ENCODE measurements at regions not wholly inside any gene's neighbourhood (a gene's known extent, or its start where the extent isn't known, plus 50 kb on each side); places are given as distances from the start of the nearest gene placed in this dataset.

DNA sequence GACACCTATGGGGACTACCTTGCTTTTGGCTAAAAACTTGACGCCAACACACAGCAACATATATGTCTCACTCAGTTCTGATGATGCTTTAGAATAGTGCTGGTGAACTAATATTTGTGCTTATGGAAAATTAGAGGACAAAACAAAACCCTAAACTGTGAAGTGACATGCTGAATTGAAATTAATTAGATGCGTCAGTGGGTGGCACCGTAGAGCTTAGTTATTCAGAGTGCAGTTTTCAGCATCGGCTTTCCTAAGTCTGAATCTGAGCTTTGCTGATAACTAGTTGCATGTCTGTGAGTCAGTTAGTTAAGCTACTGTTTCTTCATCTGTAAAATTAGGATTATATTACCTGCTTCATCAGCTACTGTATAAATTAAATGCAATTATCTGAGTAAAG lies 245.0 kb upstream of the SORCS1 start:
- peak; percentile 17 for DNase-seq (ENCODE audit: low spot score)

DNA sequence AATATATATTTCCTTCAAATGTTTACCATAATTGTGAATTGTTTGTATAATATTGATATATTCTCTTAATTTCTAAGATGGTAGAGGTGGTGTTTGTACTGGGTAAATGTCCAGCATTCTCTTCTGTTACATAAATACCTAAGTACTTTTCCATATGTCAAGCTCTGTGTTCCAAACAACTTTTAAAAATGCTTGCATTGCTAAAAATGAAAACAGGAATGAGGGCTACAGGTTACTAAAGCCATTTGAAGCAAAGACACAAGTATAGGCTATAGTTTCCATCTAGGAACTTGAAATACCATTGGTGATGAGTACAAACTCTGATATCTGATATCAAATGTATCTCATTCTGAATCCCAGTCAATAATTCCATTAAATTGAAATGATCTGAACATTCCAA lies 233.6 kb upstream of the SORCS1 start:
- DNase-seq (ENCODE audit: low spot score) = no peak

DNA sequence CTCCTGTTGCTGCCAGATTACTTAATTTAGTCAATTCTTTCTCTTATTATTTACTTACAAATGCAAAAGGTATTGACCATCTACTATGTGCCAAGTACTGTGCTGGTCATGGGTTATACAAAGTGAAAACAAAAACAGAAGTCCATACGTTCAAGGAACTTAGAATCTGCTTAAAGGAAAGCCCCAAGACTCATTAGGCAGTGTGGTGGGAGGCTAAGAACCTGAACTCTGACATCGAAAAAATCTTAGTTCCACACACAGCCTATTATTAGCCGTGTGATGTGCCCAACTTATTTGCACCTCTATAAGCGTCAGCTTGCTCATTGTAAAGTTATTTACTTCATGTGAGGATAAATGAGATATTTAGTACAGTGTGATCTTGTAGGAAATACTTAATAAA lies 227.4 kb upstream of the SORCS1 start:
- no peak for DNase-seq (ENCODE audit: low spot score)

DNA sequence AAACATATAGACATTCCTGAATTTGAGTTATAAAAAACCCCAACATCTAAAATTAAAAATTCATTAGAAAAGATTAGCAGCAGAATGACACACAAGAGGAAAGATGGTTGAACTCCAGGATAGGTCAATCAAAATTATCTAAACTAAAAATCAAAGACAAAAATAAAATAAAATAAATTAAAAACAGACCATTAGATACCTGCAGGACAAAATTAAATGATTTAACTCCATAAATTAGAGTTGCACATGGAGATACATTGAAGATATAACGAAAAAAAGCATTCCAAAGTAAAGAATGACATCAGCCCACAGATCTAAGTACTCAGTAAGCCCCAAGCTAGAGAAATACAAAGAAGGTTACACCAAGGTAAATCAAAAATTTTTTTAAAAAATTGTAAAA lies 226.1 kb upstream of the SORCS1 start:
- no peak for DNase-seq (ENCODE audit: low spot score)

DNA sequence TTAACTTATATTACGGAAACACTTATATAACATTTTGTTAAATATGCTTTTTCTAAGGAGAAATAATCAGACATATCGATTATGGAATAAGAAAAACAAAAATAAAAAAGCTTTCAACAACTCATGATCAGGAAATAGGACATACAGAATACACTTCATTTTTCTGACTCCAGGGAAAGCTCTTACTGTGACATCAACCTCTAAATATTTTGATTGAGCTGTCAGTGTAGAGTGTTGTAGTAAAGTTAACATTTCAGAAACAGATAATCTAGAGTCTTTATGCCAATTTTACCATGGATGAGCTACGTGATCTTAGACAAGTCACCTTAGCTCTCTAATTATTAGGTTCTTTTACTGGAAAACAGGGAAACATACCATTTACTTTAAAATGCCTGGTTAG lies 218.9 kb upstream of the SORCS1 start:
- no peak for DNase-seq (ENCODE audit: low spot score)

DNA sequence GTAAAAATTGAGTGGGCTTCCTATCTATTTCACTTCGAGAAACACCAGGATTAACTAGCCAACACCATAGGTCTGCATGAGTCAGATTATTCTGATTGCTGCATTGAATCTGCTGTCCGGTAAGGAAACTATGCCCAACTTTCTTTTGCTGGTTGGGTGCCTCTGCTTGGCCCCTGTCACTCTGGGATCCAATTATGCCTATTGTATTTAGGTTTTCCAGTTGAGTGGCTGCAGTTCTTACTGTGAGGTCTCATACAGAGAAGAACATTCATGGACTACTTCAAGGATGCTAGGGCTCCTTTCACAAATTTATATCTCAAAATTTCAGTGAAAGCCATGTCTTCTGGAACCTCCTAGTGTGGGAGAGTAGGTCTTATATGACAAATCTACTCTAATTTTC lies 215.1 kb upstream of the SORCS1 start:
- DNase-seq (ENCODE audit: low spot score) = no peak

DNA sequence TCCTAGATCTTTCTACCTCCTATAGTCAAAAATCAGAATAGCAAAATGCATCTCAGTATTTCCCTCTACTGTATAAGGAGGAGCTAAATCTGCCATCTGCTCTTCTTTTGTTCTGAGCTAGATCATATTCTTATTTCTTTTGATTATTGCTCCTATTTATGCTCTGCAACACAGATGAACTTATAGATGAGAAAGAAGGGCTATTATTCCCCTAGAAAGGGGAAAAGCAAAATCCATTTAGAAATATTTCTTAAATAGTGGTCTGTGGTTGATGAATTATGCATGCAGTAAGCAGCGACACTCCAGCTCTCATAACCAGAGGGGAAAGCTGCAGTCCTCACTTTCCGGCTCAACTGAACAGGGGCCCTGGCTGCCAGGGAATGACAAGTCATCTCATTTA lies 207.3 kb upstream of the SORCS1 start:
- no peak for DNase-seq (ENCODE audit: low spot score)

DNA sequence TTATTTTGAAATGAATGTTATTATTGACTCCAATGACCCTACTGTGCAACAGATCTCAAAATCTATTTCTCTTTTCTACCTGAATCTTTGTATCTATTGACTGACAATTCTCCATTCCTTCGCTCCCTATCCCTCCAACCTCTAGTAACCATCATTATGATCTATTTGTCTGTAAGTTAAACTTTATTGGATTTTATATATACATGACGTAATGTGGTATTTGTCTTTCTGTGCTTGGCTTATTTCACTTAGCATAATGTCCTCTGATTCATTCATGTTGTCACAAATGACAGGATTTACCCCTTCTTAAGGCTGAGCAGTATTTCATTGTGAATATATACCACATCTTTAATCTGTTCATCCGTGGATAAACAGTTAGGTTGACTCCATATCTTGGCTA lies 200.4 kb upstream of the SORCS1 start:
- no peak for DNase-seq (ENCODE audit: low spot score)

DNA sequence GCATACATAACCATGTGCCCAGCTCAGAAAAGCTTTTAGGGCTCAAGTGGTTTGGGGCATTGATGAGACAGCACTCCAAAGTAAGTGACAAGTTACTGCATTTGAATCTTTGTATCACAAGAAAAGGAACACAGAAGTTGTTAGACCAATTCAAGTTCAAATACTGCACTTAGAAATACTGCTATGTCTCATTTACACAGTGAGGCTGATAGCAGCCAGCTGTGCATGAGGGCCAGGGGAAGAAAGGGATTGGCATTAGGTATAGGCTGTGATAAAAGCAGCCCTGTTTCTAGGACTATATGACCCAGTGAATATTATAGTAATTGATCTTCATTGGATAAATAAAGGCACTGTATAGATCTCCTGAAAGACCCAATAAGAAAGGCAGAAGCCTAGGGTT lies 197.8 kb upstream of the SORCS1 start:
- DNase-seq (ENCODE audit: low spot score) = no peak

DNA sequence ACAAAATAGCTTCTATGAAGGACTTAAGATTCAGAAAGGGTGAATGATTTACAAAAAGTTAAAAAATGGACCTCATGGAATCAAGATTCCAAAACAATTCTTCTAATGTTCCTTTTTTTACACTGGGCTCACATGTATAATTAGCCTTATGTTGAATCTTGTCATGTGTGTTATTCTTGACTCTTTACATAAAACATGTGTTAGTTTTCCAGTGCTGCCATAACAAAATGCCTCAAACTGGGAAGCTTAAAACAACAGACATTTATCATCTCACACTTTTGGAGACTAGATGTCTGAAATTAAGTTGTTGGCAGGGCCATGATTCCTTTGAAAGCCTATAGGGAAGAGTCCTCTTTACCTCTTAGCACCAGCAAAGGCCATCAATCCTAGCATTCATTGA lies 192.5 kb upstream of the SORCS1 start:
- no peak for DNase-seq (ENCODE audit: low spot score)

DNA sequence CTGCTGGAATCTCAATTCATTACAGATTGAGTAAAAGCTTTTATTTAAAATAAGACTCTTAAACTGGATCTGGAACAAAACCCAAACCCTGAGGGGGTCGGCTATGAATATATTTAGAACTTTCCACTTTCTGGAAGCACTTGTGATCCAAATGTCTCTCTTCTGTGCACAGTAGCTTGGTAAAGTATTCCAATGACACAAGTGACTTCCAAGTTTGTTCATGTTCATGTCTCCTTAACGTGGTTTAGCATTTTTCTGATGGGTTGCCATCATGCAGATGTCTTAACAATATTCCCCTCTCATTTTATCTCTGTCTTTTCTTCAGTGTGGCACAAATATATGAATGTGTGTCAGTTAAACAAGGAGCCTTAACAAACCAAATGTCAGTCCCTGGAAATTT lies 191.9 kb upstream of the SORCS1 start:
- no peak for DNase-seq (ENCODE audit: low spot score)

DNA sequence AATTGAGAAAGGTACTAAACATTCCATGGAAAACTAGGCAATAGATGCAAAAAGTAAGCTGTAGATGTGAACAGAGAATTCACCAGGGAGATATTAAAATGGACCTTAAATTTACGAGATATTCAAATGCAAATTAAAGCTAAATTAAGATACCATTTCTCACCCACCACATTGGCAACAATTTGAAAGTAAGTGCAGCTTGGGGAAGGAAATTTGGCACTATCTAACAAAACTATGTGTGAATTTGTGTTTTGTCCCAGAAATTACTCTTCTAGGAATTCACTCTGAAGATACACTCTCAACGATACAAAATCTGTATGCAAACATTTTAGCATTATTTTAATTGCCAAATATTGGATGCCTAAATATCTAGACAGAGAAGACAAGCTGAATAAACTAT lies 178.2 kb upstream of the SORCS1 start:
- no peak for DNase-seq (ENCODE audit: low spot score)

DNA sequence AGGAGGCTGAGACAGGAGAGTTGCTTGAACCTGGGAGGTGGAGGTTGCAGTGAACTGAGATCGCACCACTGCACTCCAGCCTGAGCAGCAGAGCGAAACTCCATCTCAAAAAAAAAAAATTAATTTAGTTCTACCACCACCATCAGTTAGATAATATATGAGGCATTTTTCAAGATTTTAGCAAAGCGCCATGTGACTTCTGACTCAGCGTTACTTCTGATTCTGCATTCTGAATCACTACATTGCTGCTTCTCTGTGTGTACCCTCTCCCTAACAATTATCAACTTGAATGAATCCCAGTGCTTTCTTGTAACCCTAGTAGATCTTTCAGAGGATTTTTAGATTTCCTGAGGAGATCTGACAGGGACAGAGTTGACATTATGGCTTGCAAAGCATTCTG lies 176.8 kb upstream of the SORCS1 start:
- no peak for DNase-seq (ENCODE audit: low spot score)

DNA sequence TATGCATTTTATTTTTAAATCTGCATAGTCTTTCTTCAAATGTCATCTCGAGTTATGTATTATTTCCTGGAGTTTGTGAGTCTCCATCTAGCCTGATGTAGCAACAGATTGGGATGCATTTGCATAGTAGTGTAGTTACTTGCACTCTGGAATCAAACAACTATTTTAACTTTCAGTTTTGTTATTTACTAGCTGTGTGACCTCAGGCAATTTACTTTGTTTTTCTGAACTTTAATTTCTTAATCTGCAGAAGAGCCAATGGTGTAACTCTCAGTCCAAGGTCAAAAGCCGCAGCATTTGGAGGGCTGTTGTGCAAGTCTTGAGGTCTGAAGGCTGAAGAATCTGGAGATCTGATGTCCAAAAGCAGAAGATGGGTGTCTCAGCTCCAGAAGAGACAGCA lies 175.8 kb upstream of the SORCS1 start:
- no peak for DNase-seq (ENCODE audit: low spot score)

DNA sequence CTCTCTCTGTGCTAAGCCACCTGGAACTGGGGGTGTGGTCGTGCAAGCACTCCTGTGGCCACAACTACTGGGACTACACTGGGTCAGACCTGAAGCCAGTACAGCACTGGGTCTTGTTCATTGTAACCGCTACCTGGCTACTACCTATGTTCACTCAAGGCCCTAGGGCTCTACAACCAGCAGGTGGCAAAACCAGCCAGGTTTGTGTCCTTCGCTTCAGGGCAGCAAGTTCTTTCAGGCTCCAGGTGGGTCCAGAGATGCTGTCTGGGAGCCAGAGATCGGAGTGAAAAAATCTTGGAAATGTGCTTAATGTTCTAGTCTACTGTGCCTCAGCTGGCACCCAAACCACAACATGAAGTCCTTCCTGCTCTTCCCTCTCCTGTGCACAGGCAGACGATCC lies 171.6 kb upstream of the SORCS1 start:
- DNase-seq (ENCODE audit: low spot score) = no peak

DNA sequence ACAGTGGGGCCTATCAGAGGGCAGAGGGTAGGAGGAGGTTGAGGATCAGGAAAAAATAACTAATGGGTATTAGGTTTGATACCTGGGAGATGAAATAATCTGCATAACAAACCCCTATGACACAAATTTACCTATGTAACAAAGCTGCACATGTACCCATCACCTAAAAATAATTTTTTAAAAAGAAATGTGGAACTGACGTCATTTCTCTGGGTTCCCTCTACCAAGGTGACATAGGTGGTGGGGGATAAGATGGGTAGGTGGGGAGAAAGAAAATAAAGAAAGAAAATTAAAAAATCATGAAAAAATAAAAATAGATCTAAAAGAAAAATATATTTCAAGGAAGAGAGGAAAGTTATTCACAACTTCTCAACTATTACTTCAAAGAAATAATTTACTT lies 153.1 kb upstream of the SORCS1 start:
- no peak for DNase-seq (ENCODE audit: low spot score)

DNA sequence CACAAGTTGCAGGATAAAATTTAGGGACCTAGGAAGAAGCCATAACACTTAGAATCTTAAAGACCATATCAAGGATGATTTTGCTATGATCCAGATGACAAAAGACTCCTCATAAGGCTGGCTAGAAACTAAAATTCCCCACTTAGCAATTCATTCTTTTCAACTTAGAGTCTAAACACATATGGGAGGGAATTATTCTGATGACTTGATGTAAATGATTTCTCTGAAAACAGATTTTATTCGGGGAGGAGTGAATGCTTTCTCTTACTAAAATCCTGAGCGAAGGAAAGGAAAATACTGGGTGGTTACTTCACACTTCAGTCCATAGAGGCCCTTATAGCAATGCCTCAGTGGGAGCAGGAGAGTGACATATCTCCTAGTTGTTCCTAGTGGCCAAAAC lies 138.7 kb upstream of the SORCS1 start:
- no peak for DNase-seq (ENCODE audit: low spot score)

DNA sequence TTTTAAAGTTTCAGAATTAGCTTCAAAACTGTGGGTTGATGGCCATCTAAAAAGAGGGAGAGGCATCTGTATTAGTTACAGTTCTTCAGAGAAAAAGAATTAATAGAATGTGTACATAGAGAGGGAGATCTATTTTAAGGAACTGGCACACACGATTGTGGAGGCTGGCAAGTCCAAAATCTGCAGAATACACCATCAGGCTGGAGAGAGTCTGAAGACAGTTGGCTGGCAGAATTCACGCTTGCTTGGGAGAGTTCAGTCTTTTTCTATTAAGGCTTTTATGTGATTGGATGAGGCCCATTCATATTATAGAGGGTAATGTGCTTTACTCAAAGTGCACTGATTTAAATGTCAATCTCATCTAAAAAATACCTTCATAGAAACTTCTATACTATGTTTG lies 135.1 kb upstream of the SORCS1 start:
- no peak for DNase-seq (ENCODE audit: low spot score)

DNA sequence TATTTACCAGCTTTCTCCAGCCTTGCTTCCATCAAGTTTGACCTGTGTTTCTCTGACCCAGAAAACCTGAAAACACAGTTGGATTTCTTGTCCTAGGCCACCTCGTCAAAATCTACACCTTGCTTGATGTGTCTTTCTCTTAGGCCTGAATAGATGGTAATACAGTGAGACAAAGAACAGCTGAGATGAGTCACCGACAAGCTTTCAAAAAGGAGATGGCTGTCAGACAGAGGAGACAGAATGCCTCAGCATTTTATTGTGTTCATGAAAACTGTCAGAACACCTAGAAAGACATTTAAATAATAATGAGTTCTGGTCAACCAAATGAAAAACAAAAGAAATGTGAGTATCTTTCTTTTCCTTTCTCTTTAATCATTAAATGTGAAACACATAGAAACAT lies 119.7 kb upstream of the SORCS1 start:
- DNase-seq (ENCODE audit: low spot score) = no peak

DNA sequence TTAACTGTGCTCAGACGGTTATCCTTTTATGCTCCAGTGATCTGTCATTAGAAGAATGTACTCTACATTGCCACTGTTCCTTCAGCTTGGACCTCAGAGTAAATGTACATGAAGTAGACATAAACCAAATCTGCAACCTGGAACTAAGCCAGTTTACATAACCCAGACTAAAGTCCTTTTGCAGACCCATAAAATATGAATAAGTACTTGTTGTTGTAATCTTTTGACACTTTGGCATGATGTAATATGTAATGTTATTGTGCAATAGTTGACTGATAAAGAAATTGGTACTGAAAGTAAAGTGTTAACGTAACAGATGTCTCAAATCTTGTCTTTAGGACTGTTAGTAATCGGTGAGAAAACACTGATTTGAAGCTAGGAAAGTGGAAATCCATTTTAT lies 115.8 kb upstream of the SORCS1 start:
- no peak for DNase-seq (ENCODE audit: low spot score)

DNA sequence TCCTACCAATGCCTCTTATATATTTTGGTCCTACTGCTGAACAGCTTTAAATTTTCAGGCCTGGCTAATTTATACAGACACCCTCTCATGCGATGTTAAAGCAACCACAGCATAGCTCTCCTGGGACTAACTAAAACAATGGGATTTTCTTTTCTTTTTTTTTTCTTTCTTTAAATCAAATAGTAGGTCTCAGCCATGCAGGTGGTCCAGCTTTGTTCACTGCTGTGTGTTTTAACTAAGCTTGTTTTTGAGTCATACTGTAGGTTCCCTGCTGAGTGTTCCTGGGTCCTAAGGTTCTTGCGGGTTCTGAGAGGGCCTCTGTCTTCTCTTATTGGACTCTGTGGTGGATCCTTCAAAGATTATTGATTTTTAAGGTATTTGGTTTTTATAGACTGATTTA lies 113.1 kb upstream of the SORCS1 start:
- DNase-seq (ENCODE audit: low spot score) = no peak

DNA sequence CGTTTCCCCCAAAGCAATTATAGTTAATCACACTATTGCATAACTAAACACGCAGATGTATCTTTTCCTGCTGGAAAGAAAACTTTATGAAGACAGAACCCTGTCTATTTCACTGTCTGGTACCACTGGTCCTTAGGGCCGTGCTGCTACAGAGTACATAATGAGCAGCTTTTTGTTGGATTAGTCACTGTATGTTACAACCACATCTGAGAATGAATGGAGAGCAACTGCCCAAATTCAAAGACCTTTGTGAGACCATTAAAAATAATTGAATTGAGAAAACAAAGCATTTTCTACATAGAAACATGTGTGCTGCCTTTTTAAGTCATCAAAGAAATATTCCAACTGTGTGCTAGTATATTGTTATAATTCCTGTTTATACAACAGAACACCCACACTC lies 111.3 kb upstream of the SORCS1 start:
- DNase-seq (ENCODE audit: low spot score) = no peak

DNA sequence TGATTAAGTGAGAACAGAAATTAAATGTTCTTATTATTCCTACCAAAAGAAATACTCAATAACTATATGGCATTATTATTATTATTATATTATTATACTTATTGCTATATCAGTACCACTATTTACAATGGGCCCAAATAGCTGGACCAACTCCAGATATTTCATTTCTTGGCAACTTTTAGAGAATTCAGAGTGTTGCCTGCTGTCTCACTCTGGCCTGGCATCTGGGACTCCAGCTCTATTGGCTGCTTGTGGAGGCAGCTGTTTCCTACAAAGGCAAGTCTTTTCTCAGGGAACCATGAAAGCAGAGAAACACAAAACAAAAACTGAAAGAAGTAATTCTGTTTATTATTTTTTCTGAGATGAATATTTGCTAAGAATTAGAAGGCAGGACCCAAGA lies 105.1 kb upstream of the SORCS1 start:
- DNase-seq (ENCODE audit: low spot score) = no peak

DNA sequence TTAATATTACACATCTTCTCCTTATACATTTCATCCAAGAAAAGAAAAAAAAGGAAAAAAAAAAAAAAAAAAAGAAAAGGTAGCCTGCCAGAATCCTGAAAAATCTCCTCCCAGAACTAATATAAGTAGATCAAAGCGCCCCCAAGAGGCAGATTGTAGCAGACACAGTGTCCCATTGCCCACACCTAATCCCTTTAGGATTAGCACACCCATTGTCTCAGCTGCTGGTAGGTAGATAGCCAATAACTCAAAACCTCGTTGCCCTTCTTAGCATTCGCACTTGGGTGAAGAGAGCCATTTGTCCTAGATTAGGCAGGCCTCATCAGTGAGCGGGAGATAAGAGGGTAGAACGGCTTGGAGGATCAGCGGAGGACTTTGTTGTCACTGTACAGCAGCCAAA lies 100.2 kb upstream of the SORCS1 start:
- peak; percentile 16 for DNase-seq (ENCODE audit: low spot score)

DNA sequence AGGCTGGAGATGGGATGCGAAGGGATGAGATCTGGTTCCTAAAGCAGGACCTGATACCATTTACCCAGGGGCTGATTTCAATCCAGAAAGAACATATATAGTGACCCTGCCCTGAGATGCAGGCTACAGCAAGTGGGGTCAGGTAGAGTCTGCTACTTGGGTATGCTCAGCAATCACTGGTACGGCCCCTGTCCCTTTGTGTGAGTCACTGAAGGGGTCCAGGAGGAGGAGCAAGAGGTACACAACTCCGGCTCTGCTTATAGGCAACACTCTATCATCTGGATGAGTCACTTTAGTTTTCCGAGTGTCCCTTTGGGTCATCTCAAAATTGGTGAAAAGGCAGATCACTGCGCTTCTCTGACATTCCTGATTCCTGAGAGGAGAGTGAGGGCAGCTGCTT lies 79.6 kb upstream of the SORCS1 start:
- DNase-seq (ENCODE audit: low spot score) = no peak

DNA sequence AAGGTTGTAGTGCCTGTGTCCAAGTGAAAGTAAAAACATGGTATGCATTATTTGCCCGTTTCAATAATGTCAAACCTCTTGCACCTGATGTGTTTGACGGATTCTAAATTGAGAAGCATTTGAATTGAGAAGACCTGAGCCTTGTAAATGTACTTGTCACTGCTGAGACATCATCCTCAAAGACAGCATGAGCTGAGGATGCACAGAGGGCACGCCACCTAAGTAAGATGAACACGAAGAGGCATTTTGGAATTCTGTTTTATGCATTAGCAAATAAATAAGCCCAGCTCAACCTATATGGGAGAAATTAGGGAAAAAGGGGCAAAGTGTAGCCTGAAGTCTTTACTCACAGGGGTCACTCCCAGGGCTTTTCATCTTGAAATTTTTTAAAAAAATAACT lies 73.8 kb upstream of the SORCS1 start:
- DNase-seq (ENCODE audit: low spot score) = no peak
